DOHH2 (cell line): ENCODE measurements at regions not wholly inside any gene's neighbourhood (a gene's known extent, or its start where the extent isn't known, plus 50 kb on each side); places are given as distances from the start of the nearest gene placed in this dataset.

Source experiments
- CTCF ChIP-seq: fragments of 200-600 bp; sonication (generic); IDR thresholded peaks from one replicate; pipeline ENCODE4 v1.5.1; 2014; ENCODE audit warnings: antibody characterized with exemption, mild to moderate bottlenecking, low read depth, low read length; ENCODE audit not compliant: poor library complexity, severe bottlenecking
- EZH2phosphoT487 ChIP-seq: fragments of 200-600 bp; sonication (generic); IDR thresholded peaks from 2 replicates; pipeline ENCODE4 v1.6.1; 2017; ENCODE audit warnings: borderline replicate concordance, mild to moderate bottlenecking, antibody characterized with exemption, low read length, moderate library complexity, mixed read lengths

- TF ChIP-seq EZH2phosphoT487 (no peak), CTCF (no peak)
Measured at GRCh38 chr9:11632691-11633090, 1019.9 kb upstream of the PTPRD start.
